Colonic mucosa (tissue), 4 donors: ENCODE measurements at regions not wholly inside any gene's neighbourhood (a gene's known extent, or its start where the extent isn't known, plus 50 kb on each side); places are given as distances from the start of the nearest gene placed in this dataset.

Experiments
- DNase-seq: peaks from one replicate; pipeline ENCODE4 v3.0.0-alpha.2; 2020
- H3K27ac ChIP-seq: fragments of 200-600 bp; one replicate; pipeline ENCODE4 v1.8.0; 2021
- H3K27me3 ChIP-seq: fragments of 200-600 bp; one replicate; pipeline ENCODE4 v1.8.0; 2021
- H3K36me3 ChIP-seq: fragments of 200-600 bp; one replicate; pipeline ENCODE4 v1.8.0; 2021
- H3K4me1 ChIP-seq: fragments of 200-600 bp; one replicate; pipeline ENCODE4 v1.8.0; 2021; ENCODE audit warnings: mild to moderate bottlenecking
- H3K4me3 ChIP-seq: fragments of 200-600 bp; one replicate; pipeline ENCODE4 v1.8.0; 2021
- H3K9ac ChIP-seq, 2 donors: one replicate each; pipeline ENCODE4 v1.7.0; 2013; ENCODE audit warnings: control low read depth in 2 of 2, low read depth in 2 of 2, low read length in 2 of 2
- H3K9me3 ChIP-seq: fragments of 200-600 bp; one replicate; pipeline ENCODE4 v1.8.0; 2021
- intact Hi-C: fragments of 100-400 bp; cut with DNase I; formaldehyde crosslinking; loops from one replicate; pipeline ENCODE4 v1.14.1; 2022
- TF ChIP-seq, protein P1 (sequence below): fragments of 200-600 bp; IDR thresholded peaks from one replicate; pipeline ENCODE4 v1.8.0; 2022; ENCODE audit warnings: antibody characterized with exemption, mild to moderate bottlenecking
- donor health status: healthy.
- donor health status: DM: no; HTN: no; CAD: no.
- donor health status: DM: no; HTN: no; CAD: no.

DNA sequence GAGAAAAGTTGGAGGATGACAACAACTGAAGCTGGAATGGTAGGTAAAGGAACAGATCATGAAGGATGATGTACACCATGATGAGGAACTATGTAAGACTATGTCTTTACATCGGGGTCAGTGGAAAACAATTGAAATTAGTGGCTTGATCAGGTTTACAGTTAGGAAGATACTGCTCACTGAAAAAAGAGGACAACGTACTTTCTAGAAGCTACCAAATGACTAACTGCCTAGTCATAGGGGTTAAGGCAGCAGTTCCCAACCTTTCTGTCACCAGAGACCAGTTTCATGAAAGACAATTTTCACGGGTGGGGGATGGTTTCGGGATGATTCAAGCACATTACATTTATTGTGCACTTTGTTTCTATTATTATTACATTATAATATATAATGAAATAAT, 91.6 kb upstream of the ANKRD1 start:
- no peaks in the 10 kb centered on the region for H3K9me3 ChIP-seq
- intact Hi-C loops = no loop called here
- no peaks in the 10 kb centered on the region for H3K36me3 ChIP-seq
- no peaks in the 10 kb centered on the region for H3K27me3 ChIP-seq
- H3K9ac ChIP-seq = no peak overlapping the region
- H3K4me3 ChIP-seq = no peak overlapping the region
- TF ChIP-seq, protein P1, sequence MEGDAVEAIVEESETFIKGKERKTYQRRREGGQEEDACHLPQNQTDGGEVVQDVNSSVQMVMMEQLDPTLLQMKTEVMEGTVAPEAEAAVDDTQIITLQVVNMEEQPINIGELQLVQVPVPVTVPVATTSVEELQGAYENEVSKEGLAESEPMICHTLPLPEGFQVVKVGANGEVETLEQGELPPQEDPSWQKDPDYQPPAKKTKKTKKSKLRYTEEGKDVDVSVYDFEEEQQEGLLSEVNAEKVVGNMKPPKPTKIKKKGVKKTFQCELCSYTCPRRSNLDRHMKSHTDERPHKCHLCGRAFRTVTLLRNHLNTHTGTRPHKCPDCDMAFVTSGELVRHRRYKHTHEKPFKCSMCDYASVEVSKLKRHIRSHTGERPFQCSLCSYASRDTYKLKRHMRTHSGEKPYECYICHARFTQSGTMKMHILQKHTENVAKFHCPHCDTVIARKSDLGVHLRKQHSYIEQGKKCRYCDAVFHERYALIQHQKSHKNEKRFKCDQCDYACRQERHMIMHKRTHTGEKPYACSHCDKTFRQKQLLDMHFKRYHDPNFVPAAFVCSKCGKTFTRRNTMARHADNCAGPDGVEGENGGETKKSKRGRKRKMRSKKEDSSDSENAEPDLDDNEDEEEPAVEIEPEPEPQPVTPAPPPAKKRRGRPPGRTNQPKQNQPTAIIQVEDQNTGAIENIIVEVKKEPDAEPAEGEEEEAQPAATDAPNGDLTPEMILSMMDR = no peak
- H3K4me1 ChIP-seq = no peaks in the 10 kb centered on the region
- no peak overlapping the region for H3K27ac ChIP-seq
- DNase-seq = no peak

DNA sequence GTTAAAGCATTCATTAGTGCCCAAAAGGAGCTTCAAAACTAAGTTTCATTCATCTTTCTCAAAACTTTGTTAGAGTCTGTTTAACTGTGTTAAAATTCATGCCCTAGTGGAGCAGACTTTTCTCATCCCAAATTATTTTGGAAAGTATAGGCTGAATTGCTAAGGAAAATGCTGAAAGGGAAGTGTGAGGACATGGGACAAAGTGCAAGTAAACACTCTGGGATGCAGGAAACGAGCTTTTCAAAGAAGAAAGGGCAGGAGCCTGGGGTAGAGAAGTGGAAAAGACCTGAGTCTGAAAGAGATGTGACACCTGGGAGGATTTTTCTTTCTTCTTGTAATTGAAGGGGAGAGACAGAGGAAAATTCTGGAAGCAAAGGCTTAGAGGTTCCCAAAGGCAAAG, 93.1 kb upstream of the ANKRD1 start:
- Histone ChIP-seq H3K4me1 (no peaks in the 10 kb centered on the region), H3K36me3 (no peaks in the 10 kb centered on the region), H3K27ac (no peak overlapping the region), H3K9ac (no peak overlapping the region), H3K27me3 (no peaks in the 10 kb centered on the region), H3K9me3 (no peaks in the 10 kb centered on the region), H3K4me3 (no peak overlapping the region)
- TF ChIP-seq, protein P1 = no peak
- intact Hi-C loops = no loop called here
- no peak for DNase-seq

DNA sequence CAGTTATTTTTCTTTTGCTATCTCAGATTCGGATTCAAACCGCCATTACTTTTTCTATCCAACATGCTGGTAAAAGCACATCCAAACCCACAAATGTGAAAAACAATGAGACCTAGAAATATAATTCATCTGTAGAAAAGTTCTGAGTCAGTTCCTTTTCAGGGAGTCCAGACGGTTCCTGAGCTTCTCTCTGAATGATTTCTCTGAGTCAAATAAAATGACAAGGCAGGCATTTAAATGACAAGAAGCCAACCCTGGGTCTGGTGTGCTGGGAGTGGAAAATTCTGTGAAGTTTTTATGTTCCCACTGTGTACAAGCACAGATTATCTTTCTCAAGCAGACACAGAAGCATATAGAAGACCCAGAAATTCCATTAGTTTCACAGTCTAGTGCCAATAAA, 96.3 kb upstream of the ANKRD1 start:
- H3K27ac ChIP-seq = no peak overlapping the region
- no peak for DNase-seq
- H3K9me3 ChIP-seq = no peaks in the 10 kb centered on the region
- no peak overlapping the region for H3K4me3 ChIP-seq
- no peak overlapping the region for H3K9ac ChIP-seq
- TF ChIP-seq, protein P1 = no peak
- no peaks in the 10 kb centered on the region for H3K36me3 ChIP-seq
- no peaks in the 10 kb centered on the region for H3K27me3 ChIP-seq
- intact Hi-C loops = no loop called here
- no peaks in the 10 kb centered on the region for H3K4me1 ChIP-seq

DNA sequence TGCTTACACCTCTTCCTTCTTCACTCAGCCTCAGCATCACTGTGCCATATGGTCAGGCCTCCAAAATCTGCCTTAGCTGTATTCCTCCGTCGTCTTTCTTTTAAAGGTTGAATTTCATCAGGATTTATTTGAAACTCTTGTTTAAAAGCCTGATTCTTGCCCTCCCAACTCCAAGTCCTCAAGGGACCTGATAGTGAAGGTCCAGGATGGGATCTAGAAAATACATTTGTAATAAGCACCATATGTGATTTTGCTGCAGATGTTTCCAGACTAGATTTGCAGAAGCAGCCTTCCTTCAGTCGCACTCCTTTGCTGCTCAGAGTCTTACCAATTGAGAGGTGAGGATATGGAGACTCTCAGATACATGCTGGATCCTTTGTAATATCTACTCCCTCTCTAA, 101.0 kb upstream of the ANKRD1 start:
- H3K36me3 ChIP-seq = no peaks in the 10 kb centered on the region
- no peak for DNase-seq
- no peak overlapping the region for H3K4me3 ChIP-seq
- H3K4me1 ChIP-seq = no peaks in the 10 kb centered on the region
- TF ChIP-seq, protein P1 = no peak
- intact Hi-C loops = no loop called here
- no peak overlapping the region for H3K9ac ChIP-seq
- no peaks in the 10 kb centered on the region for H3K9me3 ChIP-seq
- H3K27me3 ChIP-seq = no peaks in the 10 kb centered on the region
- no peak overlapping the region for H3K27ac ChIP-seq

DNA sequence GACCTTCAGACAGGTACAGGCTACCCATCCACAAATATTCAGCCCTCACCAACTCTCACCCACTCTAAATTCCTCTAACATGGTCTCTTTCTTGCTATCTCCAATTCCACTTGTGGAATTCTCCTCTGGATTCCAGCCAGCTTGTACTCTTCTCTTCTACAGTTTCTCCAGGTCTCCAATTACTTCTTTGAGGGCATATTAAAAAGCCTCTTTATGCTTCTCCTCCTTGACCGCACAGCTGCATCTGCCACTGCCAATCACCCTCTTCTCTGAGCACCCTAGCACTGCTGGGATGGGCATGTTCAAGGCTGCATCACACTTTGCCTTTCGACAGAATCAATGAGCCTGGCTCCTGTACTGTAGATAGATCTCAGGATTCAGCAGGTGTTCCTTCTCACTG, 101.5 kb upstream of the ANKRD1 start:
- H3K36me3 ChIP-seq = no peaks in the 10 kb centered on the region
- intact Hi-C loops = no loop called here
- no peaks in the 10 kb centered on the region for H3K27me3 ChIP-seq
- H3K9me3 ChIP-seq = no peaks in the 10 kb centered on the region
- no peak overlapping the region for H3K27ac ChIP-seq
- DNase-seq = no peak
- TF ChIP-seq, protein P1 = no peak
- no peak overlapping the region for H3K9ac ChIP-seq
- H3K4me1 ChIP-seq = no peaks in the 10 kb centered on the region
- no peak overlapping the region for H3K4me3 ChIP-seq
